Gastroesophageal sphincter (tissue), 3 donors: ENCODE measurements at regions not wholly inside any gene's neighbourhood (a gene's known extent, or its start where the extent isn't known, plus 50 kb on each side); places are given as distances from the start of the nearest gene placed in this dataset.

ENCODE experiments used
- EP300 ChIP-seq: sonication (generic); formaldehyde crosslinking; IDR thresholded peaks from one replicate; pipeline ENCODE4 v1.6.1; 2017; ENCODE audit warnings: antibody characterized with exemption, mild to moderate bottlenecking
- POLR2A ChIP-seq, 2 donors: fragments of 450-650 bp; IDR thresholded peaks; one replicate each; pipeline ENCODE4 v1.6.1; 2017; ENCODE audit warnings: antibody characterized with exemption in 2 of 2, mild to moderate bottlenecking in 2 of 2, moderate library complexity in 1 of 2
- POLR2AphosphoS5 ChIP-seq: sonication (generic); formaldehyde crosslinking; IDR thresholded peaks from one replicate; pipeline ENCODE4 v1.6.1; 2017; ENCODE audit warnings: antibody characterized with exemption
- TF ChIP-seq, protein P1 (sequence below), 4 experiments: fragments of 200-600 bp in 2 of 4; fragments of 450-650 bp in 2 of 4; sonication (generic) in 1 of 4; IDR thresholded peaks; one replicate each; pipeline ENCODE4 v1.5.1; 2017 to 2019; ENCODE audit warnings: antibody characterized with exemption in 4 of 4, mild to moderate bottlenecking in 2 of 4, moderate library complexity in 2 of 4

DNA sequence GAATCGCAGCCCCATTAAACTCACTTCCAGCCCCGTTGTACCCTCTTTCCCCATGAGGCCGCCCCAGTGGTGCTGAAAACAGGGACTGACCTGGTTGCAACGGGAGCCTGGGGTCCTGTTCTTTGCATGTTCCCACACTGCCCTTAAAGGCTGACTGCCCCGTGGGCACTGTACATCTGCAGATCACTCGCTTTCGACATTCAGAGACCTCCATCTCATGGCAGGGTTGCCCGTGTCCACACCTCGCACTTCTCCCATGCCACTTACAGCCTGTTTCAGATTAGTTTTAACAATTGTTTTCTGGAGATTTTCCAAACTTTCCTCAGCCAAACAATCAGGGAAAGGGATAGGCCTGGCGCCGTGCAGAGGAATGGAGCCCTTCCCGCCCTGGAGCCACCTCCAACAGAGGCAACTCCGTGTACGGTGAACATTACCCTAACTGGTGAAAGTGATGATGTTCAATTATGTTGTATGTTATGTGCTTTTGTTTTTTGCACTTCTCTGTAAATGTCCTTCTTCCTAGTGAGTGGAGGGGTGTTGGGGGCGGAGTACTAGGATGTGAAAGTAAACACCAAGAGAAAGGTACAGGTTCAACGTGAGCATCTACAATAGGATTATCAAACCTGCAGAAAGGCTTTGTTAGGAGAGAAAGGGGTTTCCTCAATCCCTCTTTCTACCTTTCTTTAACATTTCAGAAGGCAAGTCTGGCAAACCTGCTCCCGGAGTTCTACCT, 262.8 kb downstream of the FOXO1 start:
- TF ChIP-seq, protein P1, sequence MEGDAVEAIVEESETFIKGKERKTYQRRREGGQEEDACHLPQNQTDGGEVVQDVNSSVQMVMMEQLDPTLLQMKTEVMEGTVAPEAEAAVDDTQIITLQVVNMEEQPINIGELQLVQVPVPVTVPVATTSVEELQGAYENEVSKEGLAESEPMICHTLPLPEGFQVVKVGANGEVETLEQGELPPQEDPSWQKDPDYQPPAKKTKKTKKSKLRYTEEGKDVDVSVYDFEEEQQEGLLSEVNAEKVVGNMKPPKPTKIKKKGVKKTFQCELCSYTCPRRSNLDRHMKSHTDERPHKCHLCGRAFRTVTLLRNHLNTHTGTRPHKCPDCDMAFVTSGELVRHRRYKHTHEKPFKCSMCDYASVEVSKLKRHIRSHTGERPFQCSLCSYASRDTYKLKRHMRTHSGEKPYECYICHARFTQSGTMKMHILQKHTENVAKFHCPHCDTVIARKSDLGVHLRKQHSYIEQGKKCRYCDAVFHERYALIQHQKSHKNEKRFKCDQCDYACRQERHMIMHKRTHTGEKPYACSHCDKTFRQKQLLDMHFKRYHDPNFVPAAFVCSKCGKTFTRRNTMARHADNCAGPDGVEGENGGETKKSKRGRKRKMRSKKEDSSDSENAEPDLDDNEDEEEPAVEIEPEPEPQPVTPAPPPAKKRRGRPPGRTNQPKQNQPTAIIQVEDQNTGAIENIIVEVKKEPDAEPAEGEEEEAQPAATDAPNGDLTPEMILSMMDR (IDR thresholded peaks at IDR 0.05), result no peak
- TF ChIP-seq POLR2A (IDR thresholded peaks at IDR 0.05) (no peak), EP300 (no peak), POLR2AphosphoS5 (no peak)
